Adipocyte (in vitro differentiated cells): ENCODE measurements at regions not wholly inside any gene's neighbourhood (a gene's known extent, or its start where the extent isn't known, plus 50 kb on each side); places are given as distances from the start of the nearest gene placed in this dataset.

Experiments
- DNase-seq: peaks from one replicate; pipeline ENCODE4 v3.0.0-alpha.2; 2015; ENCODE audit warnings: low read depth
- H3K27me3 ChIP-seq: replicated peaks from 2 replicates; pipeline ENCODE4 v1.7.0; 2013; ENCODE audit warnings: mild to moderate bottlenecking, low read length, moderate library complexity; ENCODE audit not compliant: control insufficient read depth, insufficient read depth
- H3K36me3 ChIP-seq: 2 replicates; pipeline ENCODE4 v1.7.0; 2013; ENCODE audit warnings: low read length, mild to moderate bottlenecking, moderate library complexity; ENCODE audit not compliant: control insufficient read depth, insufficient read depth, severe bottlenecking
- H3K4me1 ChIP-seq: 2 replicates; pipeline ENCODE4 v1.7.0; 2013; ENCODE audit warnings: mild to moderate bottlenecking, low read length, moderate library complexity; ENCODE audit not compliant: control insufficient read depth, insufficient read depth
- H3K4me3 ChIP-seq: 2 replicates; pipeline ENCODE4 v1.7.0; 2013; ENCODE audit warnings: mild to moderate bottlenecking, low read length, moderate library complexity
- H3K9ac ChIP-seq: 2 replicates; pipeline ENCODE4 v1.7.0; 2013; ENCODE audit warnings: mild to moderate bottlenecking, low read length, moderate library complexity
- H3K9me3 ChIP-seq: 2 replicates; pipeline ENCODE4 v1.7.0; 2013; ENCODE audit warnings: mild to moderate bottlenecking, low read length, moderate library complexity; ENCODE audit not compliant: control insufficient read depth

- Histone ChIP-seq H3K27me3 (no peaks in the 10 kb centered on the region), H3K4me1 (peaks cover 37% of the 10 kb centered on the region), H3K9ac (no peak overlapping the region), H3K36me3 (no peaks in the 10 kb centered on the region), H3K9me3 (peaks cover 6% of the 10 kb centered on the region), H3K4me3 (no peak overlapping the region)
- no peak for DNase-seq
Measured at GRCh38 chr10:113473011-113473410, 79.8 kb upstream of the HABP2 start.

DNA sequence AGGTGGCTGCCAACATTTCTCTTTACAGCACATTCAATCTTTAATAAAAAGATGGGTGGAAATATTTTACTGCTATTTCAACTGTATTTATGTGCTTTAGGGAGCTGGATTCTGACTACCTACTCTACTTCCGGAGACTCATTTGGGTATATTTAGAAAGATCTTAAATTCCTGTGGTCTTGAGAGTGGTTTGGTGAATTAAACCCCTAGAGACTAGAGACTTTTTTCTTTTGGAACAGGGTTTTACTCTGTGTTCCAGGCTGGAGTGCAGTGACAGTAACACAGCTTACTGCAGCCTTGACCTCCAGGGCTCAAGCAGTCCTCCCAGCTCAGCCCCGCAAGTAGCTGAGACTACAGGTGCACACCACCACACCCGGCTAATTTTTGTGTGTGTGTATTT, 79.0 kb upstream of the HABP2 start:
- Histone ChIP-seq H3K27me3 (no peaks in the 10 kb centered on the region), H3K4me1 (peaks cover 37% of the 10 kb centered on the region), H3K9me3 (peaks cover 14% of the 10 kb centered on the region), H3K36me3 (no peaks in the 10 kb centered on the region), H3K4me3 (no peak overlapping the region), H3K9ac (peak overlapping the region; percentile 59)
- DNase-seq = peak; percentile 70

GRCh38 chr10:113474752-113475151, 78.1 kb upstream of the HABP2 start:
- Histone ChIP-seq H3K4me1 (peaks cover 37% of the 10 kb centered on the region), H3K9me3 (peaks cover 23% of the 10 kb centered on the region), H3K4me3 (no peak overlapping the region), H3K27me3 (no peaks in the 10 kb centered on the region), H3K9ac (peak overlapping the region; percentile 59), H3K36me3 (no peaks in the 10 kb centered on the region)
- DNase-seq = peak; percentile 44

GRCh38 chr10:113475381-113475807, 77.5 kb upstream of the HABP2 start:
- DNase-seq = peak; percentile 79

GRCh38 chr10:113476191-113476590, 76.7 kb upstream of the HABP2 start:
- peak overlapping the region; percentile 68 for H3K4me3 ChIP-seq
- peaks cover 37% of the 10 kb centered on the region for H3K9me3 ChIP-seq
- H3K27me3 ChIP-seq = no peaks in the 10 kb centered on the region
- no peaks in the 10 kb centered on the region for H3K36me3 ChIP-seq
- H3K4me1 ChIP-seq = peaks cover 37% of the 10 kb centered on the region
- H3K9ac ChIP-seq = peak overlapping the region; percentile 82
- DNase-seq = no peak

More at GRCh38 chr10:113475381-113475807, 77.5 kb upstream of the HABP2 start:
- H3K36me3 ChIP-seq = no peaks in the 10 kb centered on the region
- H3K4me1 ChIP-seq = peaks cover 37% of the 10 kb centered on the region
- peaks cover 29% of the 10 kb centered on the region for H3K9me3 ChIP-seq
- H3K27me3 ChIP-seq = no peaks in the 10 kb centered on the region
- peak overlapping the region; percentile 82 for H3K9ac ChIP-seq
- H3K4me3 ChIP-seq = peak overlapping the region; percentile 68

GRCh38 chr10:113476673-113477072, 76.2 kb upstream of the HABP2 start:
- H3K36me3 ChIP-seq = no peaks in the 10 kb centered on the region
- peak overlapping the region; percentile 82 for H3K9ac ChIP-seq
- peaks cover 42% of the 10 kb centered on the region for H3K9me3 ChIP-seq
- H3K27me3 ChIP-seq = no peaks in the 10 kb centered on the region
- peaks cover 37% of the 10 kb centered on the region for H3K4me1 ChIP-seq
- DNase-seq = no peak
- H3K4me3 ChIP-seq = peak overlapping the region; percentile 68

DNA sequence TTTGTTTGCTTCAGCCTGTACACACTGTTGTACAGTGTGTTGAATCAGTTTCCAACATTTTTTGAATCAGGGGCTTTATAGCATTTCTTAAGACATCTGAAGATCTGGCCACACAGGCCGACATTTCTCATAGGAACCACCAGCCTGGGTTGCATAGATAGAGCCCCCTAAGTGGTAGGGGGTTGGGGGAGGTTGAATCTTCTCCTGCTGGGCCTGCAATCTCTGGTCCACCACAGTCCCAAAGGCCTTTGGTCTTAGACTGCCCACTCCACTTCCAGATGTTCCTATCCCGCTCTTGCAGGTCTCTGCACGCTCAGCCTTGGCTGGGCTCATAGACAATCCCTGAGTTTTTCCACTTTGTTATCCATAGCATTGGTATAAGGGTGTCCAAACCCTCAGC, 75.4 kb upstream of the HABP2 start:
- no peak for DNase-seq
- Histone ChIP-seq H3K9me3 (peaks cover 50% of the 10 kb centered on the region), H3K27me3 (no peaks in the 10 kb centered on the region), H3K36me3 (no peaks in the 10 kb centered on the region), H3K9ac (no peak overlapping the region), H3K4me1 (peaks cover 37% of the 10 kb centered on the region), H3K4me3 (no peak overlapping the region)

GRCh38 chr10:113479346-113480080, 73.3 kb upstream of the HABP2 start:
- Histone ChIP-seq H3K36me3 (peaks cover 4% of the 10 kb centered on the region), H3K4me1 (peaks cover 22% of the 10 kb centered on the region), H3K9me3 (peaks cover 55% of the 10 kb centered on the region), H3K9ac (no peak overlapping the region), H3K27me3 (no peaks in the 10 kb centered on the region), H3K4me3 (peak overlapping the region; percentile 53)
- no peak for DNase-seq

DNA sequence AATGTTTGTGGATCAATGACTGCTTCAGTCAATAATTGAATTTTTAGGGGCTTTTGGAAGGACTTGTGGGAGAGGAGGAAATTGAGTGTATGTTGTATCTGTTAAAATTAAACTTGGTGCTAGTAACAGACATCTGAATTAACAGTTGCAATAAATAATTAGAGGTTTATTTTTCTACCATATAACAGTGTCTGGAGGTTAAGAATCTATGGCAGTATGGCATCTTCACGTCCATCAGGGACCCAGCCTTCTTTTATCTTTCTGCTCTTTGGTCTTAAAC, 72.8 kb upstream of the HABP2 start:
- no peak for DNase-seq
- Histone ChIP-seq H3K27me3 (no peaks in the 10 kb centered on the region), H3K4me3 (peak overlapping the region; percentile 53), H3K9ac (no peak overlapping the region), H3K36me3 (peaks cover 4% of the 10 kb centered on the region), H3K9me3 (peaks cover 55% of the 10 kb centered on the region), H3K4me1 (peaks cover 17% of the 10 kb centered on the region)

DNA sequence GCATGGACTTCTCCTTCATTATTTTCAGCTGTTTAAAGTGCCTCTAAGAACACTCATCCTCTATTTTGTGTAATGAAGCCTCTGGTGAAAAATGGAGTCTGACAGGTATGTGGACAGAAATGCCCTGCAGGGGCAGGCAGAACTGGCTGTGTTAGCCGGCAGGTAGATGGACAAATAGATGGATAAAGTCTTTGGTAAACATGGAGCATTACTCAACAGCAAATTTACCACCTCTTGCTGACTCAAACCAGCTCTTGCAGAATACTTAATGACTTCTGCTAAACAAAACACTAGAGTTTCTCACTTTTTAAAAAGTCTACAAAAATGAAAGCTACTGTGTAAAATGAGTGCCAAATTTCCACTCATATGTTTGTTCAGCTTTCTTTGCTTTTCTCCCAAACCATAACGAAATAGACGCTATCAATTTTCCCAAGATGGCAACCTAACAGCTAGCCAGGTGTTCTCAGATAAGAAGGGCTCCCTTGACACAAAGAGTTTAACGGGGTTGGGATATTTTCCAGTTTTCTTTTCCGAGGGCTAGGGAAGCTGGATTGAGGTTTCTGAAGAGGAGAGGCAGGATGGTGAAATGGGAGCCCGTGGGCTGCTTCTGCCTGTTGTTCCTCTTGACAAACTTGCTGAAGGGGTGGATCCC, 71.9 kb upstream of the HABP2 start:
- H3K4me1 ChIP-seq = peaks cover 8% of the 10 kb centered on the region
- H3K9ac ChIP-seq = no peak overlapping the region
- no peak for DNase-seq
- H3K9me3 ChIP-seq = peaks cover 55% of the 10 kb centered on the region
- no peaks in the 10 kb centered on the region for H3K27me3 ChIP-seq
- H3K36me3 ChIP-seq = peaks cover 4% of the 10 kb centered on the region
- peak overlapping the region; percentile 53 for H3K4me3 ChIP-seq

GRCh38 chr10:113484487-113484886, 68.4 kb upstream of the HABP2 start:
- Histone ChIP-seq H3K4me1 (no peaks in the 10 kb centered on the region), H3K4me3 (no peak overlapping the region), H3K27me3 (no peaks in the 10 kb centered on the region), H3K9ac (no peak overlapping the region), H3K9me3 (peaks cover 35% of the 10 kb centered on the region), H3K36me3 (peaks cover 4% of the 10 kb centered on the region)
- no peak for DNase-seq
